ENCODE measurements at regions not wholly inside any gene's neighbourhood (a gene's known extent, or its start where the extent isn't known, plus 50 kb on each side); places are given as distances from the start of the nearest gene placed in this dataset.
"Not testable (repeated sequence)": the region's sequence is repeated elsewhere in the genome, so short reads cannot be mapped to it uniquely, and the experiment has no call there.

DNA sequence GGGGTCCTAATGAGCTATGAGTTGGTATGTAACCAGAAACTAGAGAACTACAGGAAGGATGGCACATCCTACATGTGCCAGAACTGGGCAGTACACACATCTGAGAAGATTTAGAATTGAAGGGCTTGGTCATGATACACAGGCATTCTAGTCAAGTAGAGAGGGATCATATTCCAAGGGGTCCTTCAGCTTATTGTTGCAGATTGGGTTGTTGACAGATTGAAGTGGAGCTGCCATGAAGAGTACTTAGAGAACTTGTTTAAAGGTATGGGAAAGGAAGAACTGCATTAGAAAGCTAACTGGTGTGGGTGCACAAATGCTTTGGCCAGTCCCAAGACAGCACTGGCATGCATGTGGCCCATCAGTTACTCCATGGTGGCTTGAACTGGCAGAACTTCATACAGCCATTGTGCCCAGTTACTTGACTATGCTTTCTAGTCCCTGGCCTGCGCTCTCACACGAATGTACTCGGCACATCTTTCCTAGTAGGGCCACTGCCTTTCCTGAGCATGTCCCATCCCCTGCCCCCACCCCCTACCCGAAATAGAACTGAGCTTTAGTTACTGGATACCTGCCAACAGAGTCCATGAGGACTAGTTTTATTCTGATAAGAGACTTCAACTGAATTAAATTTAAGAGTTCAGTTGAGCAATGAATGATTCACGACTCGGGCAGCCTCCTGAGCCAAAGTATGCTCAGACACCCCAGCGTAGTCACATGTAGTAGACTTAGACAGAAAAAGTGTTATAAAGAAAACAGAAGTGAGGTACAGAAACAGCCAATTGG lies 64.0 kb downstream of the CCNG2 start:
- DNase-seq (ENCODE audit: low read depth in 2 of 2) = no peak

DNA sequence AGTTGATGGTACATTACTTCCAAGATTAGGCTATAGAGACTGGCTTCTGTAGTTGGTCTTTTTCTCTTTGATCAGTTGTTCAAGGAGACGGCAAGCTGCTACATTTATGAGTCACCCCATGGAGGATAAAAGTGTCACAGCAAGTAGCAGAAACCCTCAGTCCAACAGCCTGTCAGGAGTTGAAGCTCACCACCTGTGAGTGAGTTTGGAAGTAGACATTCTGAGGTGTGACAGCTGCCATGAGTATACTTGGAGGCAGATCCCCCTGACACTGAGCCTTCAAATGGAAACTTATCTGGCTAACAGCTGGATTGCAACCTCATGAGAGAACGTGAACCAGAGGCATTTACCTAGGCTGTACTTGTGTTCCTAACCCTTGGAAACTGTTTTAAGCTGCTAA lies 68.0 kb downstream of the CCNG2 start:
- DNase-seq (ENCODE audit: low read depth in 2 of 2) = no peak

DNA sequence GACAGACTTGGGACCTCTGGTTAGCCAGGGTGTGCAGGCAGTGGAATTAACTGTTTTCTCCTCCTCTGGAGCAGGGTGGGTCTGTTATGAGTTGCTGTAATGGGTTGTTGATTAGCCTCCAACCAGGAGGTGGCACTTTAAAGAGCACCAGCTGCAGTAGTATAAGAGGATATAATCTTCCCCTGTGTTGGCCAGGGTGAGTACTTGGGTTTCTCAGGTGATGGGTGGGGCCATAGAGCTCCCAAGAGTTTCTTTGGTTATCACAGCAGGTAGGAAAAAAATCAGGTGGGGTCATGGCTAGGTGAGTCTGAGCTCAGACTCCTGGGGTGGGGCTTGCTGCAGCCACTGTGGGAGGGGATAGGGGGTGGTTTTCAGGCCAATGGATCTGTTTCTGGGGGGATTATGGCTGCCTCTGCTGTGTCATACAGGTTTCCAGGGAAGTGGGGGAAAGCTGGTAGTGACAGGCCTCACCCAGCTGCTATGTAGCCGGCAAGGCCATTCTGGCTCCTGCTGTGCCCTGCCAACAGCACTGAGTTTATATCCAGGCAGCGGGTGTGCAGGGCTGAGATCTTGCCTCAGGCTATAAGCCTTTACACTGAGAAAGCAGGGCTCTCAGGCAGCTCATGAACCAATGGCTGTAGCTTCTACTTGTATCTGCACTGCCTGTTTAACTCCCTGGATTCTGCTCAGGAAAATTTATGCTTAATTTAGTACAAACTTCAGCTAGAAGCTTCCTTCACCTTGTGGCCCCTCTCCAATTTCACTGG lies 70.1 kb downstream of the CCNG2 start:
- DNase-seq (ENCODE audit: low read depth in 2 of 2) = no peak

DNA sequence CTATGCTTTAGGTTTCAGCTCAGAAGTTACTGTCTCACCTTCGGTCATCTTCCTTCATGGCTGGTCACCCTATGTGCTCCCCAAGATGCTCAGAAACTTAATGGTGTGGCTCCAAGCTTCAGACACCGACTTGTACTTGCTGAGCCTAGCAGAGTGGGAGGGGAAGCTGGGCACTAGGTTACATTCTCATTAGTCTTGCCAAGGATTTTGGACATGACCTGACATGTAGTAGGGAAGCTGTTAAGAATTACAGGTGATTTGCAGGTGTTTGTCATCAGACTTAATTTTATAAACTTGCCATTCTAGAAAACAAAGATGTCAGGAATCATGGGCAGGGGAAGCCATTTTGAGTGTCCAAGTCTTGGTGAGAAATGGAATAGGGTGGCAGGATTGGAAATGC lies 72.4 kb downstream of the CCNG2 start:
- DNase-seq (ENCODE audit: low read depth in 2 of 2) = no peak

DNA sequence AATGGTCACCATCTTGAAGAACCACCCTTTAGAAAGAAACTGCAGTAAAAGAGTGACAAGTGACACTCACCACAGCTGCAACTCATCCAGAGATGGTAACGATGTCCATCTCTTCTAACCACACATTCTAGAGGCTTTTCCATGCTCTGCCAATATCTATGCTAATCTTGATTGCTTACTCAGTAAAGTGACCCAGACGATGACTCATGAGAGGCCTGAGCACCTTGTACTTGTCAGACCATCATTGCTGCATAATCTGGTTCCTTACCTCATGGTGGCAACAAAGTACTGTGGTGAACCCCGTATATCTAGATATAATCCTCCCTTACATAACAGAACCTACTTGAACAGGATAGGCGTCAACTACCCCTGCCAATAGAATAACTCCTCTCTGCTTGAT lies 75.6 kb downstream of the CCNG2 start:
- no peak for DNase-seq (ENCODE audit: low read depth in 2 of 2)

DNA sequence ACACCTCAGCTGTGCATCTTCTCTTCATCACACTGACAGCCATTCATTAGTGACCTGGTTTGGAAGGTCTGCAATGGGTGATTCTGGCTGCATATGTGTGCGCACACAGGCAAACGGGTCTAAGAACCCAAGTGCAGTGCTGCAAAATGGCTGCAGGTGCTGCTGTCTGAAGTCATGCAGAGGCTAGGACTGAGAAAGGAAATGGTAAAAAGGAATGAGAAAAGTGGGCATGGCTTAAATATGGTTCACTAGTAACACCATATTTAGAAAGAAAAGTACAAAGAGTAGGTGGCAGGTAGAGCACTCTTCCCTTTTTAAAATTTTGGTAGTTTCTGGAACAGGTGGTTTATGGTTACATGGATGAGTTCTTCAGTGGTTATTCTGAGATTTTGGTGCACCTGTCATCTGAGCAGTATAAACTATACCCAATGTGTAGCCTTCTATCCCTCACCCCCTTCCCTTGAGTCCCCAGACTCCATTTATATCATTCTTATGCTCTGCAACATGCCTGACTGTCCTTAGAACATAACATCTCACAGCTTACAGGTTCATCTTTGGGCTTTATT lies 78.4 kb downstream of the CCNG2 start:
- no peak for DNase-seq (ENCODE audit: low read depth in 2 of 2)

DNA sequence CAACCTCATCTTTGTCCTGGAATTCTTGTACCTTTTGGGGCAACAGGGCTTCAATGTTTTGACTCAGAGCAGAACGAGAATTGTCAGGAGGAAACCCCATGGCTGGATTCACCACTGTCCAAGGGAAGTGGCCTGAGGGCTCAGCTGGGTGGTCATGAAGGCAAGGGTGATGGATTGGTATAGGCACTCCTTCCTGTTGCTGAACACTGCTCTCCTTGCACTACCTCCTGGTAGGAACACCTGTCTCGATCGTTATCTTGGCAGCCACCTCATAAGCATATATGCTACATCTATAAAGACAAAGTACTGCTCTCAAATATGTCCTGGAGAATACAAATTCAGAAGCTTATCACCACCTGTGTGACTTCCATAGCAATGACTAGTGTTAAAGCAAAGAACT lies 79.8 kb downstream of the CCNG2 start:
- DNase-seq (ENCODE audit: low read depth in 2 of 2) = no peak

DNA sequence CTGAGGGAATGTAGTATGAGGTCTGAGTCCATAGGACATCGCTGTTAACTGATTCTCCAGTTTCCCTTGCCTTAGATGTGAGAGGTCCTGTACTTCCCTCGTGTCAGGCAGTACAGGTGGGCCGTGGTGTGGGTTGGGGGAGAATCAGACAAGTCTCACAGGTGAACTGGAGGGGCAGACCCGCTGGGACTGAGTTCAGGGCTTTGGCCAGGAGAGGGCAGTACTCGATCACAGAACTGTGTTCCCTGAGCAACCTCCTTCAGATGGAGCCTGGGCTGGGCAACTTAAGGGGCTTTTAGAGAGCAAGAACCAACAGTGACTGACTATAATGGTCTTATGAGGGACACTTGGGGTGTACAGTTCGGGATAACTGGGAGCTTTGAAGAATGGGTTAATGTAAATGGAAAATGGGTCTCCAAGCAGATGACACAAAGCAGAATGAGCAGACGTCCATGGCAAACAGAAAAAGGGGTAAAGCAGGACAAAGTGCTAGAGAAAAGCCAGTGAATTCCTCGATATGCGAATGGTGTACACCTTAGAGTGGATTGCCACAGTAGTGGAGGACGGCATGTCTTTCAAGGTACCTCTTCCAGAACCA lies 83.6 kb downstream of the CCNG2 start:
- DNase-seq (ENCODE audit: low read depth in 2 of 2) = peak; percentile 42 to 66

DNA sequence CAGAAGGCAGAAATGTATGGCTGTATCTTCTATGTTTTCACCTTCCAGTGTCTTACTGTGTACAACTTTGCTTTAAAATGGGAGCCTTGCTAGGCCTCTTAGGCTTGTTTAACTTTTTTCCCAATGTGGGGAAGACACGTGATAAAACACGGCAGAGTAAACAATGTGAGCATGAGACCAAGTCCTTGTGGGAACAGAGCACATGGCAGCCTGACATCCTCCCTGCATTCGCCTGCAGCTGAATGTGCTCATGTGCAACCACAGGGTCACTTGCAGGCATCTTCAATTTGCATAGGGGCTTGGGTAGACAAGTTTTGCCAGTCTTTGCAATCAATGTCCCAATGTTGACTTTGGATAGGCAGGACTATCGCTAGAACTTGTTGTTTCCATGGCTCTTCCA lies 91.8 kb downstream of the CCNG2 start:
- no peak for DNase-seq (ENCODE audit: low read depth in 2 of 2)

DNA sequence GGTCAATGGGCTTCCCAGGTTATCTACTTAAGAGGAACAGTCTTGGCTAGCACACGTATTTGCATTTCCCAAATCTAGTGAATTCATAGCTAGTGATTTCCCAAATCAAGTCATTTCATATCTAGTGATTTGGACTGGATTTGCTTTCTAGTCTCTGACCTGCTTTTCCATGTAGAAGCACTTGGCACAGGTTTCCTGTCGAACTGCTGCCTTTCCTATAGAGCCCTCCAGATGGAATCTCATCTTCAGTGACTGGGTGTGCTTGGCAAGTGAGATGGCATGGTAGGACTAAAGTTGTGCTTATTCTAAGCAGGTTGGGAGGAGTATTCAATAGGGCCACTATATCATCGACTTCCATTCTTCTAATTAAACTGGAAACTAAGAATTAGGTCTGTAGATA lies 94.7 kb downstream of the CCNG2 start:
- DNase-seq (ENCODE audit: low read depth in 2 of 2) = no peak

DNA sequence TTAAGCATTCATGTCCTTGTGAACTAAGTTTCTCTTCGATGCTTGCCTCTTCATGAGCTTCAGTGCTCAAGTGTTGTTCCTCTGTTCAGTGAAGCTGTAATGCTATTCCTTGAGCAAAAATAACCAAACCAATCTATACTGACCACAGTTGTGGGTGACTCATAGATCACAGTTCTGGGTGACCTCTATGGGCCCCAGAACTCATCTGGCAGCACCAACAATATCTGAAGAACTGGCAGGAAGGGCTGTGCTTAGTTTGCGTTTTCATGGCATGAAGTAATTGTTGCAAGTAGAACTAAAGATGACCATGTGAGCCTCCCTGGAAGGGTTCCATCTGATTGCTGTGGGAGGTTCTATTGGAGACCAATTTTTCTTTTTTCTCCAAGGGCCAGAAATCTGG lies 106.2 kb downstream of the CCNG2 start:
- DNase-seq (ENCODE audit: low read depth in 2 of 2) = no peak

DNA sequence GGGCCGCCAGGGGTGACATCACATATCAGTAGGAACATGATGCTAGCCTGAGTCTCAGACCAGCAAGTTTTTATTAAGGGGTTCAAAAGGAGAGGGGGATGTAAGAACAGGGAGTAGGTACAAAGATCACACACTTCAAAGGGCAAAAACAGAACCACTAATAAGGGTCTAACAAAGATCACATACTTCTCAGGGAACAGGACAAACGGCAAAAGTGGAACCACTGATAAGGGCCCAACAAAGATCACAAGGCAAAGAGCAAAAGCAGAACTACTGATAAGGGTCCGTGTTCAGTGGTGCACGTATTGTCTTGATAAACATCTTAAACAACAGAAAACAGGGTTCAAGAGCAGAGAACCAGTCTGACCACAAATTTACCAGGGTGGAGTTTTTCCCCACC lies 107.0 kb downstream of the CCNG2 start:
- DNase-seq (ENCODE audit: low read depth in 2 of 2) = not testable (repeated sequence)

DNA sequence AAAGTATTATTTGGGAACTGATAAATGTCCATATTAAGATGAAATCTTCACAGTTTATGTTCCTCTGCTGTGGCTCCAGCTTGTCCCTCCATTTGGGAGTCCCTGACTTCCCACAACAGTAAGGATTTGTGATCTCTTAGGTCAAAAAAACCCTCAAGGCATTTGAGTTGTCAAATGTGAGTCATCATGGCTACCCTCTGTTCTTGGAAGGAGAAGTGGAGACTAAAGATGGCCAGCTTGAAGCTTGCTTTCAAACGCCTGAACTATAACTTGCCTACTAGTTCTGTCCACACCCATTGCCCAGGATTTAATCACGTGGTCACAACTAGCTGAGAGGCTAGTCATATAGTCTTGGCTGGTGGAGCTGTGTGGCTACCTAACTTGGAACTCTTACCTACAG lies 107.8 kb downstream of the CCNG2 start:
- DNase-seq (ENCODE audit: low read depth in 2 of 2) = no peak

DNA sequence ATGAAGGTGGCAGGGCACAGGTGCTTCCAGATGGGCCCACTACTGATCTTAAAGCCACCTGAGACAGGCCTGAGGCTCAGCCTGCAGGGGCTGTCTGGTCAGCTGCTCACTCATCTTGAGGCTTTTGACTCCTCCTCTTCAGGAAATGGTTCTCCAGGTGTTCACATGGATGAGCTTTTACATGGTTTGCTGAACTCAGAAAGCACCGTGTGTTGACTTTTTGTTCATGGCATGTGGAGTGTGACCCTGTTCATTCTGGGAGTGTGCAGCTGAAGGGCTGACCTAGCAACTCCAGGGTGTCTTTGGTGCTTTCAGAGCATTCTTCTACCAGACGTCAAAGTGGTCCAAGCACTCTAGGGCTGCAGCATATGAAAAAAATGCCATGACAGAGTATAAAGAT lies 111.1 kb downstream of the CCNG2 start:
- DNase-seq (ENCODE audit: low read depth in 2 of 2) = no peak

DNA sequence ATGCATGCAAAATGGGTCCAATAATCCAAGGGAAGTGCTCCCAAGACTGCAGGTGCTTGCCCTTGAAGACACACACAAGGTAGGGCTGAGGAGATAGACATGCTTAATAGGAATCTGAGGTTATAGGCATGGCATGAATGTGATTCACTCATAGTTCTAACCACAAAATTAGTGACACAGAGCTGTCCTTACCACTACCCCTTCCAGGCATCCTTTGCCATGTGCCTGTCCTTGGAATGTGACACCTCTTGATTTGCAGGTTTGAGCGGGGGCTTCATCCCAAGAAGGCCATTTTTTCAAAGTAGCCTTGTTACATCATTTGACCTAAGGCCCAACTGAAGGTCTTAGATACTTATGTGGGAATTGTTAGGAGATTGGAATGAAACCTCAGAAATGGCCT lies 112.5 kb downstream of the CCNG2 start:
- no peak for DNase-seq (ENCODE audit: low read depth in 2 of 2)

DNA sequence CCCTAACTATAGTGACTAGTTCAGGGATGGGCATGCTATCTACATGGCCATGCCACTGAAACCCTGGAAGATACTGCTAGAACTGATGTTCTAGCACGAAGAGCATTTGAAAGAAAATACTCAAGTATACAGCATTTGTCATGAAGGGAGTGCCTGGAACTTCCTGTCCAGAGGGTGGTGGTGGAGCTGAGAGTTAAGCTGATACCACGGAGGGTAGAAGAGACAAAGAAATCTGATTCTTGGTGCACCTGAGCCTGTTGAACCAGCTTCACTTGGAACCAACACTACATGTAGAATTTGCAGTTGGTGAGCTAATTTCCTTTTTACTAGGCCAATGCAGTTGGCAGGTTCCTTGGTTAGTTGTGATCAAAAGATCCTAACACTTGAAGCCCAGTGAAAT lies 116.4 kb downstream of the CCNG2 start:
- no peak for DNase-seq (ENCODE audit: low read depth in 2 of 2)

DNA sequence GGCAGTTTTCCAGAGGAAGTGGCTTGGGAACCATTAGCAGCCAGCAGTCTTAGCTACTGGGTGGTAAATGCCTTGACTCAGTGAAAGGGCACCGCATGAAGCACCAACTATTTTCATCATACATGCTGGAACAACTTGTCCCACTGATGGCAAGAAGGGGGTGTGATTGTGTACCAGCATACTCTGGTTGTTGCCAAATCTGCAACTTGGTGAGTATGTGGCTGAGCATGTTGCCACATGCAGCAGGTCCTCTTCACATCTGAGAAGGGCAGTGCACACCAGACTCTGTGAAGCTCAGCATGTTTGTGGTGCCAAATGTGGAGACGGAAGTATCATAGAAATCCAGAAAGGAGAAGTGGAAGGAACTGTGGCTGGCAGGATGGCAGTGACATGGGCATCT lies 122.1 kb downstream of the CCNG2 start:
- DNase-seq (ENCODE audit: low read depth in 2 of 2) = not testable (repeated sequence)

DNA sequence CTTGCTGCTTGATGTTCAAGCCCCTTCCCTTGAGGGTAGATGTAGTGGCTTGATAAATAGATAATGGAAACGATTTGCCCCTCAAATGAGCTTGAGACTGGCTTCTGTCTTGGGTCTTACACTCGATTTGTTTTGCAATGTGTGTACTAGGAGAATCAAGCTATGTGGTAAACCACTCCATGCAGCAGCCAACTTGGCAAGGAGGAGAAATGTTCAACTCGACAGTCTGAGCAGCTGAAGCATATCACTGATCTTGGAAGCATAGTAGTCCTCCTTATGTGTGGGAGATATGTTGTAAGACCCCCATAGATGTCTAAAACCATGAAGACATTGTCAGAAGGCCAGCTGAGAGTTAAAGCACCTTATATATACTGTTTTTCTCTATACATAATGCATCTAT lies 125.3 kb downstream of the CCNG2 start:
- DNase-seq (ENCODE audit: low read depth in 2 of 2) = no peak

DNA sequence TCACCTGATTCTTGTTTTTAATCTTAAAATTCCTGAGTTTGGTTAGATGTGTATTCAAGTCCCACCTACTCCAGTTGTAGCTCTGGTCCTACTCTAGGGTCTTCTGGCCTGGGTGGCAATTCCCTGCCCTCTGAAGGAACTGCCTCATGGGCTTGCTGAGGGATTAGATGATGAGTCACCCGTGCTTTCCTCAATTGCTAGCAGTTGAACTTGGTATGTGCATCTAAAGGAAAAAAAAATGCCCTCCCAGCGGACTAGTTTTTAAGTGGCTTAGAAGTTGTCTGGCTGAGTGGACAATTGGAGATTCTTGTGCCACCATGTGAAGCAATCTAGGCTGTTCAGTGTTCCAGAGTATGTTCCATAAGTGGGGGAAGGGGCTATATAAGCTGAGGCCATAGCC lies 127.0 kb downstream of the CCNG2 start:
- DNase-seq (ENCODE audit: low read depth in 2 of 2) = no peak

DNA sequence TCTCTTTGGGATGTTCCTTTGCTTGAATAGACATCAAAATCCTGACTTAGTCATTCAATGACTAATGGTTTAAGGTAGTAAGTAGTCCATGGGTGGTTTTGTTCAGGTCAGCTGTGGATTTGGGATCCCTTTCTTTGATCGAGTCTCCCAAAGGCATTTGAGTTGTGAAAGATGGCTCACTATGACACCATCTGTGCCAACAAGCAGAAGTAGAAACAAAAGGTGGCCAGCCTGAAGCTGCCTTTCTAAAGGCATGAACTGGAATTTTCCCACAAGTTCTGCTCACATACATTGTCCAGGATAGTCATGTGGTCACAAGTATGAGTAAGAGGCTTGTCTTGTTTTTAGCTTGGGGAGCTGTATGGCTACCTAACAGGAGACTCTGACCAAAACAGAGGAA lies 129.9 kb downstream of the CCNG2 start:
- DNase-seq (ENCODE audit: low read depth in 2 of 2) = no peak

DNA sequence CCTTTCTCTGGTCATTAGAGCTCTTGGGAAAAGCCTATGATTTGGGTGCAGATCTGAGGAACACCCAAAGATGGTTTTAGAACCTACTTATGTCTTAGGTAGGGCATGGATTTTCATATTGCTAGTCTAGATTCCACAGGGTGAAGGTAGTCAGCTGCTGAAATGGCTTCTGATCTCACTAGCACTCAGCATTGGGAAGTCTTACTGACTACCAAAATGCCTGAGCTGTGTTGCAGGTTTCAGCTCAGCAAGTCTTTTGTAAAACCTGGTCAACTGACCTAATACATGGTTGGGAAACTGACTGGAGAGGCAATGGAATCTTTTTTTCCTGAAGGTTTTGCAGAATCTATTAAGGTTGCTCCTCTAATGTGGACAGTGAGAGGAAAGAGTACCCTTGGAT lies 136.4 kb downstream of the CCNG2 start:
- DNase-seq (ENCODE audit: low read depth in 2 of 2) = no peak

DNA sequence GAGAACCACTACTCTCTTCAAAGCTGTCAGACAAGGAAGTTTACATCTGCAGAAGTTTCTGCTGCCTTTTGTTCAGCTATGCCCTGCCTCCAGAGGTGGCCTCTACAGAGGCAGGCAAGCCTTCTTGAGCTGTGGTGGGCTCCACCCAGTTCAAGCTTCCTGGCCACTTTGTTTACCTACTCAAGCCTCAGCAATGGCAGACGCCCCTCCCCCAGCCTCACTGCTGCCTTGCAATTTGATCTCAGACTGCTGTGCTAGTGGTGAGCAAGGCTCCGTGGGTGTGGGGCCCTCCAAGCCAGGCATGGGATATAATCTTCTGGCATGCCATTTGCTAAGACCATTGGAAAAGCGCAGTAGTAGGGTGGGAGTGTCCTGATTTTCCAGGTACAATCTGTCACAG lies 144.0 kb downstream of the CCNG2 start:
- DNase-seq (ENCODE audit: low read depth in 2 of 2) = not testable (repeated sequence)

DNA sequence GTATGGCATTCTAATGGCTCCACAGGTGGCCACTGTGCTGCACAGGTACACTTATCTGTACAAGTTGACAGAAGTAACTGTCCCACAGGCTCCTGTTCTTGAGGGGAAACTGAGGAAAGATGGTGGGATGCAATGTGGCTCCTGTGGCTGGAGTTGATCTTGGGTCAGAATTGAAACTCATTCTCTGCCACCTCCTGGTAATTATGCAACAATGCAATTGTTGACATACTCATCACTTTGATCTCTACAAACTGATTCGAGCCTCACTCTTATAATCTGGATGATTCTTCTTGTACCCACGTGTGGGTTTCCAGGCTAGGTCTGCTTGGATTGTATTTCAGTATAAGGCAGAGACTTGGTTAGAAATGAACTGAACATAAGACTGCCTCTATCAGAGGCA lies 148.8 kb downstream of the CCNG2 start:
- DNase-seq (ENCODE audit: low read depth in 2 of 2) = no peak

All from stimulated activated CD4-positive, alpha-beta T cell treated with anti-CD3 and anti-CD28 coated beads, Interleukin-4, amount 100 ng/mL, for 48 hours (primary cell).